ENCODE measurements at regions not wholly inside any gene's neighbourhood (a gene's known extent, or its start where the extent isn't known, plus 50 kb on each side); places are given as distances from the start of the nearest gene placed in this dataset.
"Not testable (repeated sequence)": the region's sequence is repeated elsewhere in the genome, so short reads cannot be mapped to it uniquely, and the experiment has no call there.

GRCh38 chr3:27642796-27643195 is 79.3 kb downstream of the EOMES start:
- Histone ChIP-seq H3K9ac (ENCODE audit: low read depth, low read length) (no peak overlapping the region), H3K27me3 (ENCODE audit: insufficient read depth, low read length) (no peaks in the 10 kb centered on the region), H3K27ac (ENCODE audit: low read length) (no peak overlapping the region), H3K9me3 (ENCODE audit: insufficient read depth, low read depth, low read length) (no peaks in the 10 kb centered on the region), H3K4me3 (ENCODE audit: low read length) (no peak overlapping the region), H3K36me3 (ENCODE audit: insufficient read depth, low read depth, low read length) (no peaks in the 10 kb centered on the region), H3K4me1 (ENCODE audit: insufficient read depth, low read length) (peaks cover under 1% of the 10 kb centered on the region; the same call in 1 of the 2 replicates)

GRCh38 chr3:27641888-27642601 is 80.1 kb downstream of the EOMES start:
- Histone ChIP-seq H3K9ac (ENCODE audit: low read depth, low read length) (no peak overlapping the region), H3K27me3 (ENCODE audit: insufficient read depth, low read length) (no peaks in the 10 kb centered on the region), H3K4me1 (ENCODE audit: insufficient read depth, low read length) (peaks cover 3% of the 10 kb centered on the region; the same call in 1 of the 2 replicates), H3K4me3 (ENCODE audit: low read length) (no peak overlapping the region), H3K9me3 (ENCODE audit: insufficient read depth, low read depth, low read length) (no peaks in the 10 kb centered on the region), H3K36me3 (ENCODE audit: insufficient read depth, low read depth, low read length) (no peaks in the 10 kb centered on the region), H3K27ac (ENCODE audit: low read length) (no peak overlapping the region)

GRCh38 chr3:27641271-27641800 is 80.8 kb downstream of the EOMES start:
- no peak overlapping the region for H3K4me3 ChIP-seq (ENCODE audit: low read length)

GRCh38 chr3:27639271-27639670 is 82.9 kb downstream of the EOMES start:
- no peak overlapping the region for H3K9ac ChIP-seq (ENCODE audit: low read depth, low read length)
- H3K4me3 ChIP-seq (ENCODE audit: low read length) = no peak overlapping the region
- H3K27me3 ChIP-seq (ENCODE audit: insufficient read depth, low read length) = peaks cover 3% of the 10 kb centered on the region
- no peak overlapping the region for H3K27ac ChIP-seq (ENCODE audit: low read length)
- H3K9me3 ChIP-seq (ENCODE audit: insufficient read depth, low read depth, low read length) = no peaks in the 10 kb centered on the region
- peaks cover 3% of the 10 kb centered on the region; the same call in 1 of the 2 replicates for H3K4me1 ChIP-seq (ENCODE audit: insufficient read depth, low read length)
- no peaks in the 10 kb centered on the region for H3K36me3 ChIP-seq (ENCODE audit: insufficient read depth, low read depth, low read length)

More at GRCh38 chr3:27641271-27641800, 80.8 kb downstream of the EOMES start:
- Histone ChIP-seq H3K27me3 (ENCODE audit: insufficient read depth, low read length) (no peaks in the 10 kb centered on the region), H3K9me3 (ENCODE audit: insufficient read depth, low read depth, low read length) (no peaks in the 10 kb centered on the region), H3K4me1 (ENCODE audit: insufficient read depth, low read length) (peaks cover 3% of the 10 kb centered on the region; the same call in 1 of the 2 replicates), H3K36me3 (ENCODE audit: insufficient read depth, low read depth, low read length) (no peaks in the 10 kb centered on the region), H3K27ac (ENCODE audit: low read length) (no peak overlapping the region), H3K9ac (ENCODE audit: low read depth, low read length) (no peak overlapping the region)

- no peaks in the 10 kb centered on the region for H3K36me3 ChIP-seq (ENCODE audit: insufficient read depth, low read depth, low read length)
- H3K4me1 ChIP-seq (ENCODE audit: insufficient read depth, low read length) = peaks cover 3% of the 10 kb centered on the region; the same call in 1 of the 2 replicates
- H3K4me3 ChIP-seq (ENCODE audit: low read length) = no peak overlapping the region
- H3K9ac ChIP-seq (ENCODE audit: low read depth, low read length) = no peak overlapping the region
- H3K9me3 ChIP-seq (ENCODE audit: insufficient read depth, low read depth, low read length) = no peaks in the 10 kb centered on the region
- no peak overlapping the region for H3K27ac ChIP-seq (ENCODE audit: low read length)
- H3K27me3 ChIP-seq (ENCODE audit: insufficient read depth, low read length) = peaks cover 9% of the 10 kb centered on the region
These were observed 83.5 kb downstream of the EOMES start for GRCh38 chr3:27638594-27638993.

GRCh38 chr3:27637346-27637995 is 84.7 kb downstream of the EOMES start:
- no peak overlapping the region for H3K4me3 ChIP-seq (ENCODE audit: low read length)

GRCh38 chr3:27635006-27635405 is 87.1 kb downstream of the EOMES start:
- H3K9ac ChIP-seq (ENCODE audit: low read depth, low read length); H3K4me3 ChIP-seq (ENCODE audit: low read length); H3K27ac ChIP-seq (ENCODE audit: low read length); H3K9me3 ChIP-seq (ENCODE audit: insufficient read depth, low read depth, low read length); H3K4me1 ChIP-seq (ENCODE audit: insufficient read depth, low read length); H3K36me3 ChIP-seq (ENCODE audit: insufficient read depth, low read depth, low read length): not testable (repeated sequence)
- peaks cover 16% of the 10 kb centered on the region for H3K27me3 ChIP-seq (ENCODE audit: insufficient read depth, low read length)

More at GRCh38 chr3:27637346-27637995, 84.7 kb downstream of the EOMES start:
- H3K9ac ChIP-seq (ENCODE audit: low read depth, low read length) = no peak overlapping the region
- H3K36me3 ChIP-seq (ENCODE audit: insufficient read depth, low read depth, low read length) = no peaks in the 10 kb centered on the region
- H3K27me3 ChIP-seq (ENCODE audit: insufficient read depth, low read length) = peaks cover 16% of the 10 kb centered on the region
- H3K9me3 ChIP-seq (ENCODE audit: insufficient read depth, low read depth, low read length) = no peaks in the 10 kb centered on the region
- peaks cover 3% of the 10 kb centered on the region; the same call in 1 of the 2 replicates for H3K4me1 ChIP-seq (ENCODE audit: insufficient read depth, low read length)
- no peak overlapping the region for H3K27ac ChIP-seq (ENCODE audit: low read length)

GRCh38 chr3:27633224-27633545 is 88.9 kb downstream of the EOMES start:
- no peaks in the 10 kb centered on the region for H3K9me3 ChIP-seq (ENCODE audit: insufficient read depth, low read depth, low read length)
- no peaks in the 10 kb centered on the region for H3K36me3 ChIP-seq (ENCODE audit: insufficient read depth, low read depth, low read length)
- peaks cover 3% of the 10 kb centered on the region; the same call in 1 of the 2 replicates for H3K4me1 ChIP-seq (ENCODE audit: insufficient read depth, low read length)
- H3K27ac ChIP-seq (ENCODE audit: low read length) = no peak overlapping the region
- peak overlapping the region; percentile 64 for H3K4me3 ChIP-seq (ENCODE audit: low read length)
- H3K9ac ChIP-seq (ENCODE audit: low read depth, low read length) = peak overlapping the region; percentile 69
- peaks cover 16% of the 10 kb centered on the region for H3K27me3 ChIP-seq (ENCODE audit: insufficient read depth, low read length)

GRCh38 chr3:27632431-27633223 is 89.5 kb downstream of the EOMES start:
- H3K27me3 ChIP-seq (ENCODE audit: insufficient read depth, low read length) = peaks cover 16% of the 10 kb centered on the region
- H3K9me3 ChIP-seq (ENCODE audit: insufficient read depth, low read depth, low read length) = no peaks in the 10 kb centered on the region
- H3K4me1 ChIP-seq (ENCODE audit: insufficient read depth, low read length) = 0 out of 2 replicates have a peak, but pooled peaks cover under 1% of the 10 kb centered on the region
- no peaks in the 10 kb centered on the region for H3K36me3 ChIP-seq (ENCODE audit: insufficient read depth, low read depth, low read length)
- no peak overlapping the region for H3K27ac ChIP-seq (ENCODE audit: low read length)
- peak overlapping the region; percentile 64 for H3K4me3 ChIP-seq (ENCODE audit: low read length)
- H3K9ac ChIP-seq (ENCODE audit: low read depth, low read length) = peak overlapping the region; percentile 69

GRCh38 chr3:27630885-27631284 is 91.2 kb downstream of the EOMES start:
- Histone ChIP-seq H3K9me3 (ENCODE audit: insufficient read depth, low read depth, low read length) (no peaks in the 10 kb centered on the region), H3K4me3 (ENCODE audit: low read length) (no peak overlapping the region), H3K27ac (ENCODE audit: low read length) (no peak overlapping the region), H3K9ac (ENCODE audit: low read depth, low read length) (no peak overlapping the region), H3K36me3 (ENCODE audit: insufficient read depth, low read depth, low read length) (no peaks in the 10 kb centered on the region), H3K27me3 (ENCODE audit: insufficient read depth, low read length) (peaks cover 16% of the 10 kb centered on the region), H3K4me1 (ENCODE audit: insufficient read depth, low read length) (no peaks in the 10 kb centered on the region)

GRCh38 chr3:27629366-27629765 is 92.8 kb downstream of the EOMES start:
- no peaks in the 10 kb centered on the region for H3K36me3 ChIP-seq (ENCODE audit: insufficient read depth, low read depth, low read length)
- no peaks in the 10 kb centered on the region for H3K4me1 ChIP-seq (ENCODE audit: insufficient read depth, low read length)
- H3K9me3 ChIP-seq (ENCODE audit: insufficient read depth, low read depth, low read length) = no peaks in the 10 kb centered on the region
- no peak overlapping the region for H3K4me3 ChIP-seq (ENCODE audit: low read length)
- H3K27me3 ChIP-seq (ENCODE audit: insufficient read depth, low read length) = peaks cover 15% of the 10 kb centered on the region
- no peak overlapping the region for H3K9ac ChIP-seq (ENCODE audit: low read depth, low read length)
- H3K27ac ChIP-seq (ENCODE audit: low read length) = no peak overlapping the region

All from iPS-20b (cell line).